HCT116 (cell line): ENCODE measurements at regions not wholly inside any gene's neighbourhood (a gene's known extent, or its start where the extent isn't known, plus 50 kb on each side); places are given as distances from the start of the nearest gene placed in this dataset.

Source experiments
- ATAC-seq: fragments of 200-7000 bp; cut with Tn5 transposase; 2 replicates; pipeline ENCODE4 v1.9.1; 2020; ENCODE audit warnings: mild to moderate bottlenecking, moderate library complexity
- BruUV-seq: library from RNA; stranded (reverse); fragments of 400-500 nt; replicated peaks from 2 replicates; lab custom pipeline; 2021; lab: Mats Ljungman, UMichigan
- CTCF ChIA-PET: fragments of 300-600 bp; sonication (Branson Sonifier 250); formaldehyde crosslinking; loops from one replicate; lab custom pipeline; 2021; ENCODE audit warnings: antibody characterized with exemption; lab: Charles Lee
- POLR2A ChIA-PET: fragments of 300-600, 350-600 bp; sonication (Branson Sonifier 250); formaldehyde crosslinking; loops from one replicate; lab custom pipeline; 2021; ENCODE audit warnings: antibody characterized with exemption; lab: Charles Lee
- RAD21 ChIA-PET, 2 experiments: fragments of 300-600 bp; sonication (Branson Sonifier 250); formaldehyde crosslinking; loops; one replicate each; lab custom pipeline; 2023; ENCODE audit warnings: low total read pairs in 2 of 2; ENCODE audit not compliant: uncharacterized antibody in 2 of 2, unreplicated experiment in 2 of 2, low non-redundant PET in 1 of 2; lab: Charles Lee
- DNase-seq: peaks from one replicate; pipeline ENCODE4 v3.0.0-alpha.2; 2010; ENCODE audit warnings: low read depth, low spot score
- H2AFZ ChIP-seq: fragments of 200-600 bp; shearing (Covaris generic), sonication (generic); 2 replicates; pipeline ENCODE4 v1.6.1; 2017; ENCODE audit warnings: low read depth, mixed run types, mixed read lengths, antibody characterized with exemption, low read length; ENCODE audit not compliant: poor library complexity, severe bottlenecking
- H3K27ac ChIP-seq: 2 replicates; pipeline ENCODE4 v1.5.1; 2012; ENCODE audit warnings: low read depth, low read length
- H3K27me3 ChIP-seq: fragments of 200-600 bp; sonication (generic); 2 replicates; pipeline ENCODE4 v1.6.1; 2016; ENCODE audit warnings: mixed run types, low read length, mixed read lengths; ENCODE audit not compliant: insufficient read depth
- H3K36me3 ChIP-seq, 2 experiments: fragments of 200-500 bp in 1 of 2; fragments of 200-600 bp in 1 of 2; sonication (Bioruptor generic) in 1 of 2; sonication (generic) in 1 of 2; 2 replicates each; pipeline versions ENCODE4 v1.5.1 to v1.6.1; 2014 to 2016; ENCODE audit warnings: low read length in 2 of 2, inconsistent platforms in 1 of 2, mixed read lengths in 1 of 2, mixed run types in 1 of 2; ENCODE audit not compliant: insufficient read depth in 2 of 2, control insufficient read depth in 1 of 2
- H3K4me1 ChIP-seq, 2 experiments: fragments of 200-600 bp in 1 of 2; sonication (generic) in 1 of 2; 2 replicates each; pipeline versions ENCODE4 v1.5.1 to v1.6.1; 2012 to 2017; ENCODE audit warnings: low read length in 2 of 2, inconsistent platforms in 1 of 2, mild to moderate bottlenecking in 1 of 2, mixed read lengths in 1 of 2, mixed run types in 1 of 2, moderate library complexity in 1 of 2; ENCODE audit not compliant: insufficient read depth in 2 of 2, control insufficient read depth in 1 of 2
- H3K4me2 ChIP-seq: fragments of 200-600 bp; sonication (generic); 2 replicates; pipeline ENCODE4 v1.6.1; 2017; ENCODE audit warnings: mixed run types, low read length, mixed read lengths
- H3K4me3 ChIP-seq, 2 experiments: fragments of 200-600 bp in 1 of 2; sonication (generic) in 1 of 2; replicated peaks in 1 of 2; 2 replicates each; pipeline ENCODE4 v1.5.1; 2011 to 2016; ENCODE audit warnings: low read length in 2 of 2, control low read depth in 1 of 2, low read depth in 1 of 2, mild to moderate bottlenecking in 1 of 2, mixed read lengths in 1 of 2, mixed run types in 1 of 2
- H3K79me2 ChIP-seq: fragments of 200-600 bp; sonication (generic); 2 replicates; pipeline ENCODE4 v1.6.1; 2017; ENCODE audit warnings: mild to moderate bottlenecking, mixed run types, low read length, moderate library complexity, mixed read lengths; ENCODE audit not compliant: insufficient read depth
- H3K9ac ChIP-seq: fragments of 200-600 bp; sonication (generic); 2 replicates; pipeline ENCODE4 v1.6.1; 2016; ENCODE audit warnings: low read length, mixed read lengths
- H3K9me2 ChIP-seq: fragments of 200-600 bp; sonication (generic), shearing (Covaris generic); 2 replicates; pipeline ENCODE4 v1.6.1; 2017; ENCODE audit warnings: mixed run types, mild to moderate bottlenecking, moderate library complexity; ENCODE audit not compliant: insufficient read depth
- H3K9me3 ChIP-seq, 2 experiments: fragments of 200-500 bp in 1 of 2; fragments of 200-600 bp in 1 of 2; sonication (Bioruptor generic) in 1 of 2; sonication (generic) in 1 of 2; 2 replicates each; pipeline ENCODE4 v1.6.1; 2014 to 2017; ENCODE audit warnings: low read length in 2 of 2, mixed read lengths in 2 of 2, inconsistent platforms in 1 of 2, low read depth in 1 of 2, mild to moderate bottlenecking in 1 of 2, mixed run types in 1 of 2, moderate library complexity in 1 of 2; ENCODE audit not compliant: control insufficient read depth in 1 of 2, insufficient read depth in 1 of 2
- H4K20me1 ChIP-seq: fragments of 200-600 bp; sonication (generic), shearing (Covaris generic); 2 replicates; pipeline ENCODE4 v1.6.1; 2017; ENCODE audit warnings: mixed run types, mild to moderate bottlenecking, moderate library complexity; ENCODE audit not compliant: insufficient read depth
- CEBPB ChIP-seq: IDR thresholded peaks from 2 replicates; pipeline ENCODE4 v1.6.1; 2012; ENCODE audit warnings: low read depth
- EGR1 ChIP-seq: IDR thresholded peaks from 2 replicates; pipeline ENCODE4 v1.6.1; 2012; ENCODE audit warnings: low read depth
- ELF1 ChIP-seq: IDR thresholded peaks from 2 replicates; pipeline ENCODE4 v1.6.1; 2012; ENCODE audit warnings: low read depth, borderline replicate concordance
- EZH2 ChIP-seq: fragments of 200-600 bp; sonication (generic); IDR thresholded peaks from 2 replicates; pipeline ENCODE4 v1.6.1; 2017; ENCODE audit warnings: antibody characterized with exemption, mixed run types
- EZH2phosphoT487 ChIP-seq: fragments of 200-600 bp; IDR thresholded peaks from 2 replicates; pipeline ENCODE4 v1.6.1; 2018; ENCODE audit warnings: antibody characterized with exemption, borderline replicate concordance
- FOSL1 ChIP-seq: IDR thresholded peaks from 2 replicates; pipeline ENCODE4 v1.6.1; 2012; ENCODE audit warnings: low read depth
- JUND ChIP-seq: IDR thresholded peaks from 2 replicates; pipeline ENCODE4 v1.6.1; 2012
- RAD21 ChIP-seq: IDR thresholded peaks from 2 replicates; pipeline ENCODE4 v1.6.1; 2012; ENCODE audit warnings: low read depth, mild to moderate bottlenecking
- SP1 ChIP-seq: IDR thresholded peaks from 2 replicates; pipeline ENCODE4 v1.6.1; 2012; ENCODE audit warnings: low read depth
- SRF ChIP-seq: IDR thresholded peaks from 2 replicates; pipeline ENCODE4 v1.6.1; 2012; ENCODE audit warnings: low read depth
- TCF7L2 ChIP-seq: IDR thresholded peaks from 2 replicates; pipeline ENCODE4 v1.7.0; 2011; ENCODE audit warnings: borderline replicate concordance, inconsistent platforms; ENCODE audit not compliant: insufficient read depth, insufficient read length; ENCODE audit errors: extremely low read depth
- YY1 ChIP-seq: IDR thresholded peaks from 2 replicates; pipeline ENCODE4 v1.6.1; 2011; ENCODE audit warnings: low read length, low read depth, moderate library complexity, mild to moderate bottlenecking; ENCODE audit not compliant: insufficient replicate concordance; ENCODE audit errors: extremely low read depth
- ZFX ChIP-seq: fragments of 450-650 bp; IDR thresholded peaks from 2 replicates; pipeline ENCODE4 v1.6.1; 2017
- ZNF274 ChIP-seq: fragments of 200-500 bp; sonication (Bioruptor generic); IDR thresholded peaks from 2 replicates; pipeline ENCODE4 v1.6.1; 2014; ENCODE audit warnings: mild to moderate bottlenecking, low read depth, low read length, inconsistent platforms
- intact Hi-C: fragments of 100-400 bp; cut with micrococcal nuclease; formaldehyde crosslinking; loops from 2 replicates; pipeline ENCODE4 v1.10.0; 2022
- TF ChIP-seq, protein P1 (sequence below): IDR thresholded peaks from 2 replicates; pipeline ENCODE4 v1.6.1; 2012
- TF ChIP-seq, protein P2 (sequence below): IDR thresholded peaks from 2 replicates; pipeline ENCODE4 v1.6.1; 2011; ENCODE audit warnings: mild to moderate bottlenecking, low read length, moderate library complexity; ENCODE audit not compliant: insufficient replicate concordance; ENCODE audit errors: extremely low read depth

DNA sequence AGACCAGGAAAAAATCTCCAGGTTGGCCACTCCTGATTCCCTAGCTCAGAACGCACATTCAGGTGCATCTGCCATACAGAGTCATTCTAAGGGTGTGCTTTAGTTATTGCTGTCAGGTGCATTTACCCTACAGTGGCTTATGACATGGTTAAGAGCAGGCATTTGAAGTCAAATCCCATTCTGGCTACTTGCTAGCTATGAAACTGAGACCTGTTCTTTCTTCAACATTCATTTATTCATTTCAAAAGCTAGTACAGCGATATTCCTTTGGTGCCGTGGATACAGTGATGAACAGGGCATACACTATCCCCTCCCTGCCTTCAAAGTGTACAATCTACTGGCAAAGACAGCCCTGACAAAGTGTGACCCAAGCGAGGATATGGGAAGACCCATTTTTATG lies 508.3 kb downstream of the NPIPA7 start (continued):
- TF ChIP-seq YY1 (no peak), RAD21 (no peak), CEBPB (no peak), ELF1 (no peak), JUND (no peak), FOSL1 (no peak), EZH2phosphoT487 (no peak), SRF (no peak)
- TF ChIP-seq, all 23 proteins: peak for 0

DNA sequence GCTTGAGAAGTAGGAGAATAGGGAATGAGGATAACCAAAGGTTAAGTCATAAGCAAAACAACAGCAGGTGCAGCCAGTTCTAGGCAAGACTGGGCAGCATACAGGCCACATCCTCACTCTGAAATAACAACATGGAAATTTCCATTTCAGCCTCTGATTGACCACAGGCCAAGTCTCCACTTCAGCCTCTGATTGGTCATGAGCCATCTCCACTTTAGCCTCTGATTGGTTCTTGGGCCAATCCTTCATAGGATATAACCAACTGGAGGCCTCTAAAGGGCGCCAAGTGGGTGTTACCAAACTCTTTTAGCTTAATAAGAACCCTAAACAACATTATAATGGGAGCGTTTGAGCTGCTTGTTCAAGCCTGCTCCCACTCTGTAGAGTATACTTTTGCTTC lies 512.0 kb downstream of the NPIPA7 start:
- Histone ChIP-seq H3K9ac (no peak overlapping the region), H3K36me3 (no peaks in the 10 kb centered on the region), H3K79me2 (no peaks in the 10 kb centered on the region), H3K4me1 (no peaks in the 10 kb centered on the region), H3K4me3 (no peak overlapping the region), H3K27ac (no peak overlapping the region), H2AFZ (no peak overlapping the region), H4K20me1 (no peaks in the 10 kb centered on the region), H3K27me3 (peaks cover 14% of the 10 kb centered on the region), H3K4me2 (no peak overlapping the region), H3K9me2 (no peaks in the 10 kb centered on the region), H3K9me3 (no peaks in the 10 kb centered on the region)
- no peak for TF ChIP-seq EGR1
- peak; percentile 28; the same call in 1 of the 2 replicates for TF ChIP-seq SP1
- CTCF ChIA-PET: no interaction called here
- BruUV-seq: no TSS peak
- POLR2A ChIA-PET: no interaction called here
- intact Hi-C loops: loop anchor here (5.0 kb wide), 1 partner anchor 46 kb away; no protein-coding TSS in a partner anchor
- DNase-seq (peak; percentile 7), ATAC-seq (peak; percentile 47; the same call in 1 of the 2 replicates)
- RAD21 ChIA-PET: no interaction called here

DNA sequence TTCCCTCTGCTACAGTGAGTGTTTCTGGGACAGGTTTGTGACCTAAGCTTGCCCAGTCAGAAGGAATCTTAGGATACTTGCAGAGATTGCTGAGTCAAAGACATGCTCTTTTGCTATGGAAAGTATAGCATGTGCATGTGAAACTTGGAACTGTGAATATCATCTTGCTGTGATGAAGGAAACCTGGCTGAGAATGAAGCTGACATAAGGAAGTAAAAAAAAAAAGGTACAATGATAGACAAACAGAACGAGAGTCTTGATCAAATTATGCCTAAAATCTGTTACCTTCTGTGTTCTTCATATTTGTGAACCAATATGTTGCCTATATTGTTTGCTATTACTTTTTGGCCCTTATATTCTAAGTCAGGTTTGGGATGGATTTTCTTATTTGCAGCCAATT lies 525.7 kb downstream of the NPIPA7 start:
- DNase-seq (no peak), ATAC-seq (no peak)
- ChIA-PET CTCF (no interaction called here), RAD21 (no interaction called here), POLR2A (no interaction called here)
- Histone ChIP-seq H3K9me3 (no peaks in the 10 kb centered on the region), H3K4me1 (no peaks in the 10 kb centered on the region), H3K4me3 (no peak overlapping the region), H3K9ac (no peak overlapping the region), H3K36me3 (no peaks in the 10 kb centered on the region), H3K79me2 (no peaks in the 10 kb centered on the region), H4K20me1 (no peaks in the 10 kb centered on the region), H3K27ac (no peak overlapping the region), H3K27me3 (no peaks in the 10 kb centered on the region), H3K9me2 (no peaks in the 10 kb centered on the region), H3K4me2 (no peak overlapping the region), H2AFZ (no peak overlapping the region)
- BruUV-seq: no TSS peak
- intact Hi-C loops: no loop called here
- no peak for TF ChIP-seq RAD21
- TF ChIP-seq, protein P1, sequence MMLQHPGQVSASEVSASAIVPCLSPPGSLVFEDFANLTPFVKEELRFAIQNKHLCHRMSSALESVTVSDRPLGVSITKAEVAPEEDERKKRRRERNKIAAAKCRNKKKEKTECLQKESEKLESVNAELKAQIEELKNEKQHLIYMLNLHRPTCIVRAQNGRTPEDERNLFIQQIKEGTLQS: no peak
- TF ChIP-seq TCF7L2: no peak
- no peak for TF ChIP-seq ZNF274
- TF ChIP-seq EZH2phosphoT487: no peak
- TF ChIP-seq SRF: no peak
- TF ChIP-seq EZH2: no peak
- TF ChIP-seq ZFX: no peak
- TF ChIP-seq ELF1: no peak
- TF ChIP-seq, protein P2, sequence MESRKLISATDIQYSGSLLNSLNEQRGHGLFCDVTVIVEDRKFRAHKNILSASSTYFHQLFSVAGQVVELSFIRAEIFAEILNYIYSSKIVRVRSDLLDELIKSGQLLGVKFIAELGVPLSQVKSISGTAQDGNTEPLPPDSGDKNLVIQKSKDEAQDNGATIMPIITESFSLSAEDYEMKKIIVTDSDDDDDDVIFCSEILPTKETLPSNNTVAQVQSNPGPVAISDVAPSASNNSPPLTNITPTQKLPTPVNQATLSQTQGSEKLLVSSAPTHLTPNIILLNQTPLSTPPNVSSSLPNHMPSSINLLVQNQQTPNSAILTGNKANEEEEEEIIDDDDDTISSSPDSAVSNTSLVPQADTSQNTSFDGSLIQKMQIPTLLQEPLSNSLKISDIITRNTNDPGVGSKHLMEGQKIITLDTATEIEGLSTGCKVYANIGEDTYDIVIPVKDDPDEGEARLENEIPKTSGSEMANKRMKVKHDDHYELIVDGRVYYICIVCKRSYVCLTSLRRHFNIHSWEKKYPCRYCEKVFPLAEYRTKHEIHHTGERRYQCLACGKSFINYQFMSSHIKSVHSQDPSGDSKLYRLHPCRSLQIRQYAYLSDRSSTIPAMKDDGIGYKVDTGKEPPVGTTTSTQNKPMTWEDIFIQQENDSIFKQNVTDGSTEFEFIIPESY: no peak
